ENCODE measurements at regions not wholly inside any gene's neighbourhood (a gene's known extent, or its start where the extent isn't known, plus 50 kb on each side); places are given as distances from the start of the nearest gene placed in this dataset.

GRCh38 chr2:240258685-240259084 is 118.2 kb upstream of the OTOS start:
- TF ChIP-seq CTCF (IDR thresholded peaks at IDR 0.05) (no peak), POLR2A (IDR thresholded peaks at IDR 0.05) (no peak)

All from heart left ventricle (tissue), 13 donors.